HG03460 (cell line): ENCODE measurements at regions not wholly inside any gene's neighbourhood (a gene's known extent, or its start where the extent isn't known, plus 50 kb on each side); places are given as distances from the start of the nearest gene placed in this dataset.

ENCODE experiments used
- ATAC-seq: cut with Tn5 transposase; IDR thresholded peaks from one replicate; pipeline ENCODE4 v1.9.1; 2021; ENCODE audit not compliant: unreplicated experiment

GRCh38 chr12:90020014-90020413 is 311.4 kb upstream of the ATP2B1 start:
- no peak for ATAC-seq

GRCh38 chr12:90017316-90017715 is 308.7 kb upstream of the ATP2B1 start:
- ATAC-seq: no peak

GRCh38 chr12:90015228-90015627 is 306.6 kb upstream of the ATP2B1 start:
- ATAC-seq: no peak

- peak; percentile 70 for ATAC-seq
These were observed 304.8 kb upstream of the ATP2B1 start for GRCh38 chr12:90013409-90013808.

GRCh38 chr12:90010089-90010488 is 301.5 kb upstream of the ATP2B1 start:
- no peak for ATAC-seq

GRCh38 chr12:90008277-90008676 is 299.6 kb upstream of the ATP2B1 start:
- no peak for ATAC-seq

GRCh38 chr12:90004319-90005074 is 295.9 kb upstream of the ATP2B1 start:
- ATAC-seq: peak; percentile 47

GRCh38 chr12:90003688-90004087 is 295.1 kb upstream of the ATP2B1 start:
- no peak for ATAC-seq

- ATAC-seq: no peak
These were observed 292.1 kb upstream of the ATP2B1 start for GRCh38 chr12:90000721-90001120.

GRCh38 chr12:89999699-90000505 is 291.3 kb upstream of the ATP2B1 start:
- no peak for ATAC-seq

- no peak for ATAC-seq
These were observed 287.2 kb upstream of the ATP2B1 start for GRCh38 chr12:89995870-89996269.

- ATAC-seq: no peak
These were observed 286.3 kb upstream of the ATP2B1 start for GRCh38 chr12:89994911-89995310.

GRCh38 chr12:89993632-89994031 is 285.0 kb upstream of the ATP2B1 start:
- no peak for ATAC-seq

GRCh38 chr12:89992668-89993451 is 284.2 kb upstream of the ATP2B1 start:
- ATAC-seq: no peak

- no peak for ATAC-seq
These were observed 283.4 kb upstream of the ATP2B1 start for GRCh38 chr12:89991807-89992590.

- no peak for ATAC-seq
These were observed 279.7 kb upstream of the ATP2B1 start for GRCh38 chr12:89988188-89988915.

- ATAC-seq: no peak
These were observed 277.3 kb upstream of the ATP2B1 start for GRCh38 chr12:89985935-89986334.

GRCh38 chr12:89984846-89985245 is 276.2 kb upstream of the ATP2B1 start:
- no peak for ATAC-seq

- no peak for ATAC-seq
These were observed 275.0 kb upstream of the ATP2B1 start for GRCh38 chr12:89983622-89984021.

- no peak for ATAC-seq
These were observed 271.6 kb upstream of the ATP2B1 start for GRCh38 chr12:89980236-89980635.
